ENCODE measurements at regions not wholly inside any gene's neighbourhood (a gene's known extent, or its start where the extent isn't known, plus 50 kb on each side); places are given as distances from the start of the nearest gene placed in this dataset.

DNA sequence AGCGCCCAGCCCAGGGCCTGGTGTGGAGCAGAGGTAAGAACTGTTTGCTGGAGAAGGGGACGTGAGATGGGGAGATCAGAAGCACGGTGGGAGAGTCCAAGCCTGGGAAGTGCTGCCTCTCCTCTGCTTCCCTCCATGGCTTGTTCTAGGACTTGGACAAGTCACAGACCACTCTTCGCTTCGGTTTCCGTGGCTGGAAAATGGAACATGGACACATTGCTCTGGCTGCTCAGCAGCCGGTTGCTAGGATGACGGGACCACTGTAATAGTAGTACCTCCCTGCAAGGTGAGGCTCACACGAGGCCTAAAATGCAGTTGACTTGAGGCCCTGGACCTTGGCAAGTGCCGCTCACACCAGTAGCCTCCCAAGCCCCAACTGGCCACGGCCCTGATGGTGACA, 175.8 kb upstream of the FSTL4 start:
- TF ChIP-seq SIX5 (IDR thresholded peaks at IDR 0.05; ENCODE audit: low read depth, low read length, severe bottlenecking) = no peak
- no peak for TF ChIP-seq TBL1XR1 (IDR thresholded peaks at IDR 0.05; ENCODE audit: low read depth, low read length)
- TF ChIP-seq, protein P1, sequence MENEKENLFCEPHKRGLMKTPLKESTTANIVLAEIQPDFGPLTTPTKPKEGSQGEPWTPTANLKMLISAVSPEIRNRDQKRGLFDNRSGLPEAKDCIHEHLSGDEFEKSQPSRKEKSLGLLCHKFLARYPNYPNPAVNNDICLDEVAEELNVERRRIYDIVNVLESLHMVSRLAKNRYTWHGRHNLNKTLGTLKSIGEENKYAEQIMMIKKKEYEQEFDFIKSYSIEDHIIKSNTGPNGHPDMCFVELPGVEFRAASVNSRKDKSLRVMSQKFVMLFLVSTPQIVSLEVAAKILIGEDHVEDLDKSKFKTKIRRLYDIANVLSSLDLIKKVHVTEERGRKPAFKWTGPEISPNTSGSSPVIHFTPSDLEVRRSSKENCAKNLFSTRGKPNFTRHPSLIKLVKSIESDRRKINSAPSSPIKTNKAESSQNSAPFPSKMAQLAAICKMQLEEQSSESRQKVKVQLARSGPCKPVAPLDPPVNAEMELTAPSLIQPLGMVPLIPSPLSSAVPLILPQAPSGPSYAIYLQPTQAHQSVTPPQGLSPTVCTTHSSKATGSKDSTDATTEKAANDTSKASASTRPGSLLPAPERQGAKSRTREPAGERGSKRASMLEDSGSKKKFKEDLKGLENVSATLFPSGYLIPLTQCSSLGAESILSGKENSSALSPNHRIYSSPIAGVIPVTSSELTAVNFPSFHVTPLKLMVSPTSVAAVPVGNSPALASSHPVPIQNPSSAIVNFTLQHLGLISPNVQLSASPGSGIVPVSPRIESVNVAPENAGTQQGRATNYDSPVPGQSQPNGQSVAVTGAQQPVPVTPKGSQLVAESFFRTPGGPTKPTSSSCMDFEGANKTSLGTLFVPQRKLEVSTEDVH (IDR thresholded peaks at IDR 0.05; ENCODE audit: low read depth, partially characterized antibody) = no peak
- no peak for TF ChIP-seq NFYB (IDR thresholded peaks at IDR 0.05; ENCODE audit: insufficient read depth, low read depth, low read length)
- TF ChIP-seq PML (IDR thresholded peaks at IDR 0.05; ENCODE audit: low read length) = no peak
- TF ChIP-seq MTA3 (IDR thresholded peaks at IDR 0.05; ENCODE audit: borderline replicate concordance, low read length) = no peak
- TF ChIP-seq CEBPB (IDR thresholded peaks at IDR 0.05; ENCODE audit: borderline replicate concordance in 1 of 2, low read depth in 2 of 2, low read length in 2 of 2) = no peak
- no peak for TF ChIP-seq ZNF24 (IDR thresholded peaks at IDR 0.05)
- TF ChIP-seq CREB1 (IDR thresholded peaks at IDR 0.05; ENCODE audit: low read depth) = no peak
- no peak for TF ChIP-seq PAX8 (IDR thresholded peaks at IDR 0.05)
- TF ChIP-seq SUPT20H (IDR thresholded peaks at IDR 0.05; ENCODE audit: borderline replicate concordance, control insufficient read depth, low read depth, low read length) = no peak
- TF ChIP-seq, protein P2, sequence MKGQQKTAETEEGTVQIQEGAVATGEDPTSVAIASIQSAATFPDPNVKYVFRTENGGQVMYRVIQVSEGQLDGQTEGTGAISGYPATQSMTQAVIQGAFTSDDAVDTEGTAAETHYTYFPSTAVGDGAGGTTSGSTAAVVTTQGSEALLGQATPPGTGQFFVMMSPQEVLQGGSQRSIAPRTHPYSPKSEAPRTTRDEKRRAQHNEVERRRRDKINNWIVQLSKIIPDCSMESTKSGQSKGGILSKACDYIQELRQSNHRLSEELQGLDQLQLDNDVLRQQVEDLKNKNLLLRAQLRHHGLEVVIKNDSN (IDR thresholded peaks at IDR 0.05; ENCODE audit: borderline replicate concordance, extremely low read length, insufficient read depth, low read depth, low read length) = no peak
- TF ChIP-seq YBX1 (IDR thresholded peaks at IDR 0.05) = no peak
- TF ChIP-seq, protein P3, sequence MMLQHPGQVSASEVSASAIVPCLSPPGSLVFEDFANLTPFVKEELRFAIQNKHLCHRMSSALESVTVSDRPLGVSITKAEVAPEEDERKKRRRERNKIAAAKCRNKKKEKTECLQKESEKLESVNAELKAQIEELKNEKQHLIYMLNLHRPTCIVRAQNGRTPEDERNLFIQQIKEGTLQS (IDR thresholded peaks at IDR 0.05; ENCODE audit: borderline replicate concordance, extremely low read depth, low read depth, low read length) = no peak
- TF ChIP-seq NR2C2 (IDR thresholded peaks at IDR 0.05; ENCODE audit: borderline replicate concordance, control insufficient read depth, insufficient read length, low read depth) = no peak
- TF ChIP-seq, protein P4, sequence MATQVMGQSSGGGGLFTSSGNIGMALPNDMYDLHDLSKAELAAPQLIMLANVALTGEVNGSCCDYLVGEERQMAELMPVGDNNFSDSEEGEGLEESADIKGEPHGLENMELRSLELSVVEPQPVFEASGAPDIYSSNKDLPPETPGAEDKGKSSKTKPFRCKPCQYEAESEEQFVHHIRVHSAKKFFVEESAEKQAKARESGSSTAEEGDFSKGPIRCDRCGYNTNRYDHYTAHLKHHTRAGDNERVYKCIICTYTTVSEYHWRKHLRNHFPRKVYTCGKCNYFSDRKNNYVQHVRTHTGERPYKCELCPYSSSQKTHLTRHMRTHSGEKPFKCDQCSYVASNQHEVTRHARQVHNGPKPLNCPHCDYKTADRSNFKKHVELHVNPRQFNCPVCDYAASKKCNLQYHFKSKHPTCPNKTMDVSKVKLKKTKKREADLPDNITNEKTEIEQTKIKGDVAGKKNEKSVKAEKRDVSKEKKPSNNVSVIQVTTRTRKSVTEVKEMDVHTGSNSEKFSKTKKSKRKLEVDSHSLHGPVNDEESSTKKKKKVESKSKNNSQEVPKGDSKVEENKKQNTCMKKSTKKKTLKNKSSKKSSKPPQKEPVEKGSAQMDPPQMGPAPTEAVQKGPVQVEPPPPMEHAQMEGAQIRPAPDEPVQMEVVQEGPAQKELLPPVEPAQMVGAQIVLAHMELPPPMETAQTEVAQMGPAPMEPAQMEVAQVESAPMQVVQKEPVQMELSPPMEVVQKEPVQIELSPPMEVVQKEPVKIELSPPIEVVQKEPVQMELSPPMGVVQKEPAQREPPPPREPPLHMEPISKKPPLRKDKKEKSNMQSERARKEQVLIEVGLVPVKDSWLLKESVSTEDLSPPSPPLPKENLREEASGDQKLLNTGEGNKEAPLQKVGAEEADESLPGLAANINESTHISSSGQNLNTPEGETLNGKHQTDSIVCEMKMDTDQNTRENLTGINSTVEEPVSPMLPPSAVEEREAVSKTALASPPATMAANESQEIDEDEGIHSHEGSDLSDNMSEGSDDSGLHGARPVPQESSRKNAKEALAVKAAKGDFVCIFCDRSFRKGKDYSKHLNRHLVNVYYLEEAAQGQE (IDR thresholded peaks at IDR 0.05; ENCODE audit: low read depth, low read length) = no peak
- TF ChIP-seq IKZF2 (IDR thresholded peaks at IDR 0.05) = no peak
- no peak for TF ChIP-seq STAT1 (conservative IDR thresholded peaks at IDR 0.05)
- TF ChIP-seq RAD51 (IDR thresholded peaks at IDR 0.05) = no peak
- Histone ChIP-seq H3K27ac (ENCODE audit: control insufficient read depth, insufficient read depth) (no peak overlapping the region), H3K9me3 (replicated peaks; ENCODE audit: control insufficient read depth, insufficient read depth, low read length) (peaks cover 5% of the 10 kb centered on the region; the same call in 2 of the 3 replicates), H2AFZ (ENCODE audit: control insufficient read depth, low read depth, low read length) (no peak overlapping the region), H3K4me3 (no peak overlapping the region), H4K20me1 (ENCODE audit: control insufficient read depth, insufficient read depth) (no peaks in the 10 kb centered on the region), H3K9ac (ENCODE audit: control insufficient read depth, insufficient read depth, low read length) (no peak overlapping the region), H3K27me3 (replicated peaks in 1 of 2; ENCODE audit: control insufficient read depth in 2 of 2, insufficient read depth in 2 of 2, low read length in 1 of 2) (no peaks in the 10 kb centered on the region), H3K36me3 (ENCODE audit: control insufficient read depth in 2 of 2, insufficient read depth in 2 of 2, low read length in 1 of 2) (no peaks in the 10 kb centered on the region), H3K4me1 (ENCODE audit: control insufficient read depth, insufficient read depth, low read length) (no peaks in the 10 kb centered on the region), H3K4me2 (ENCODE audit: control insufficient read depth, insufficient read depth) (no peak overlapping the region), H3K79me2 (ENCODE audit: control insufficient read depth, insufficient read depth, low read length) (no peaks in the 10 kb centered on the region)
- intact Hi-C loops (cut with micrococcal nuclease; ENCODE audit: unreplicated experiment) (no loop called here), in situ Hi-C loops (cut with MboI) (no loop called here)
- FAIRE-seq (no peak), ATAC-seq (no peak), DNase-seq (ENCODE audit: low read depth, low spot score) (no peak)
- no TSS peak for BruUV-seq (replicated peaks)
- POLR2A ChIA-PET = no interaction called here
- WGBS (ENCODE audit: insufficient coverage, insufficient replicate concordance, low lambda C conversion rate, missing lambda C conversion rate) = 41% methylated on average over 11 of the region's 11 CpGs
- SMC1A ChIA-PET (ENCODE audit: uncharacterized antibody, unreplicated experiment) = no interaction called here
- CTCF ChIA-PET = no interaction called here
- RAD21 ChIA-PET (ENCODE audit: unreplicated experiment) = no interaction called here
